DND-41 (cell line): ENCODE measurements at regions not wholly inside any gene's neighbourhood (a gene's known extent, or its start where the extent isn't known, plus 50 kb on each side); places are given as distances from the start of the nearest gene placed in this dataset.

Source experiments
- ATAC-seq: fragments of 200-7000 bp; cut with Tn5 transposase; 3 replicates; pipeline ENCODE4 v1.9.1; 2021; ENCODE audit warnings: low read depth; ENCODE audit not compliant: insufficient read depth
- DNase-seq: peaks from one replicate; pipeline ENCODE4 v3.0.0-alpha.2; 2020
- H2AFZ ChIP-seq: 2 replicates; pipeline ENCODE4 v1.6.0; 2012; ENCODE audit warnings: low read depth, low read length
- H3K27ac ChIP-seq: 2 replicates; pipeline ENCODE4 v1.5.1; 2012; ENCODE audit warnings: low read length, inconsistent platforms
- H3K27me3 ChIP-seq: fragments of 200-600 bp; sonication (generic); 2 replicates; pipeline ENCODE4 v1.6.0; 2012; ENCODE audit warnings: low read length, mild to moderate bottlenecking, inconsistent platforms; ENCODE audit not compliant: insufficient read depth, poor library complexity
- H3K36me3 ChIP-seq: 2 replicates; pipeline ENCODE4 v1.5.1; 2012; ENCODE audit warnings: low read length, inconsistent platforms; ENCODE audit not compliant: insufficient read depth
- H3K4me1 ChIP-seq: 2 replicates; pipeline ENCODE4 v1.5.1; 2012; ENCODE audit warnings: mild to moderate bottlenecking, low read length; ENCODE audit not compliant: insufficient read depth
- H3K4me2 ChIP-seq: 2 replicates; pipeline ENCODE4 v1.6.0; 2012; ENCODE audit warnings: mild to moderate bottlenecking, moderate library complexity, low read length, inconsistent platforms; ENCODE audit not compliant: insufficient read depth
- H3K4me3 ChIP-seq, 2 experiments: fragments of 200-600 bp in 1 of 2; shearing (Covaris generic) in 1 of 2; 2 replicates each; pipeline ENCODE4 v1.5.1; 2012 to 2016; ENCODE audit warnings: inconsistent platforms in 2 of 2, low read length in 2 of 2, mild to moderate bottlenecking in 2 of 2, low read depth in 1 of 2, moderate library complexity in 1 of 2
- H3K79me2 ChIP-seq: 2 replicates; pipeline ENCODE4 v1.6.0; 2012; ENCODE audit warnings: low read length, inconsistent platforms; ENCODE audit not compliant: insufficient read depth
- H3K9ac ChIP-seq: 2 replicates; pipeline ENCODE4 v1.6.0; 2012; ENCODE audit warnings: low read depth, mild to moderate bottlenecking, inconsistent platforms, low read length, moderate library complexity
- H3K9me3 ChIP-seq: 2 replicates; pipeline ENCODE4 v1.5.1; 2012; ENCODE audit warnings: low read length, moderate library complexity, mild to moderate bottlenecking, inconsistent platforms; ENCODE audit not compliant: insufficient read depth, severe bottlenecking
- H4K20me1 ChIP-seq: 2 replicates; pipeline ENCODE4 v1.6.0; 2012; ENCODE audit warnings: low read length; ENCODE audit not compliant: insufficient read depth
- CTCF ChIP-seq: IDR thresholded peaks from 2 replicates; pipeline ENCODE4 v1.5.1; 2012; ENCODE audit warnings: borderline replicate concordance, low read length, moderate library complexity, mild to moderate bottlenecking; ENCODE audit not compliant: poor library complexity, severe bottlenecking; ENCODE audit errors: extremely low read depth
- EZH2 ChIP-seq: IDR thresholded peaks from 3 replicates; pipeline ENCODE4 v1.6.1; 2012; ENCODE audit warnings: borderline replicate concordance, low read depth, mild to moderate bottlenecking, moderate library complexity, low read length, inconsistent platforms; ENCODE audit not compliant: severe bottlenecking

DNA sequence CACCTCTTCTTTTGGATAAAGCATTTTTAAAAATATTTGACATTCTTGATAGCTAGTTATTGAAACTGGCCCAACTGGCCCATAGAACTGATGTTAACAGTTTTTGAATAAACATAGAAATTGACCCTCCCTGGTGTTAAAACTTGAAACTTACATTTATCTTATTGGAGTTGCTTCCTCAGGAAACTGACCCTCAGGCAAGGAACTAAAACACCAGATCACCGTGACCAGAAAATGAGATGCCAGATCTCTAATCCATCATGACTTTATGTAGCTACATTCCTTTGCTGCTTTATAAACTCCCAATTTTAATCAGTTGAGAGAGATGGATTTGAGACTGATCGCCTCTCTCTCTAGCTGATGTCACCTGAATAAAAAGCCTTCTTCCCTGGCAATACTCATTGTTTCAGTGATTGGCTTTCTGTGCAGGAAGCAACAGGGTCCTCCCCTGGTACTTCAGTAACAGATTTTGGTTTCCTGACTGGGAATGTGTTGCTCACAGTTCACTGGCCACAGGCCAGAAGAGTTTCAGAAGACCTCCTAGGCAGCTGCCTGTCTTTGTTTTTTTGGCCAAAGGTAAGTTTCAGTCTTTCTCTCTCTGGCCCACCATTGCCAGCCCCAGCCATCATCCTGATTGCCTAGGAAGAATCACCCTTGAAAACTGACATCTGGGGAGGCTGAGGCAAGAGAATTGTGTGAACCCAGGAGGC lies 212.4 kb downstream of the DTWD2 start:
- TF ChIP-seq CTCF = no peak
- no peak for TF ChIP-seq EZH2
- H3K4me2 ChIP-seq = no peak overlapping the region
- peaks cover 2% of the 10 kb centered on the region for H3K27me3 ChIP-seq
- H3K79me2 ChIP-seq = no peaks in the 10 kb centered on the region
- H4K20me1 ChIP-seq = no peaks in the 10 kb centered on the region
- H2AFZ ChIP-seq = no peak overlapping the region
- ATAC-seq (no peak), DNase-seq (no peak)
- H3K9me3 ChIP-seq = no peaks in the 10 kb centered on the region
- no peak overlapping the region for H3K27ac ChIP-seq
- no peaks in the 10 kb centered on the region for H3K36me3 ChIP-seq
- H3K4me1 ChIP-seq = no peaks in the 10 kb centered on the region
- no peak overlapping the region for H3K4me3 ChIP-seq
- no peak overlapping the region for H3K9ac ChIP-seq

DNA sequence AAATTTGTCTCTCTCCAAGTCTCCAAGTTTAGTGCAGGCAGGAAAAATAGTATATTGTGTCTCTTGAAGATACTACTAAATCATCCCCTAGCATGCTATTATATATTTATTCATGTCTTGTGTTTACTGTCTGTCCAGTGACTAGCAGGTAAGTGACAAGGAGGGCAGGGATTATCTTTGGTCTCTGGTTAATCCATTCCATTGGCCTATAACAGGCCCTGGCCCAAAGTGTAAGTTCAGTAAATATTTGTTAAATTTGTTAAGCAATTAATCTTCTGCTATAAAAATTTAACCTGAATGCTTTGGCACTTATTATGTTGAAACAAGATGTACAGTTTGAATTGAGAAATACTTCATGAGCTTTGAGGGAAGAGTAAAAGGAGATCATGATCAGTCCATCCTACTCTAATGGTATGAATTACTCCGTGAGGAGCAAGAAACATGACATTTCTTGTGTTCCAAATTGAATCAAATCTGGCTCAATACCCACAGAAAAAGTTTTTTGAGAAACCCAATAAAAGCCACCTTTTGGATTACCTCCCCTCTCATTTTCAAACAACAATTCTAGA lies 219.7 kb downstream of the DTWD2 start:
- DNase-seq = no peak
- Histone ChIP-seq H3K27ac (no peak overlapping the region), H4K20me1 (no peaks in the 10 kb centered on the region), H3K4me1 (no peaks in the 10 kb centered on the region), H3K9me3 (no peaks in the 10 kb centered on the region), H3K9ac (no peak overlapping the region), H3K4me2 (no peak overlapping the region), H2AFZ (no peak overlapping the region), H3K4me3 (no peak overlapping the region), H3K36me3 (no peaks in the 10 kb centered on the region), H3K79me2 (no peaks in the 10 kb centered on the region), H3K27me3 (peaks cover 2% of the 10 kb centered on the region)
- TF ChIP-seq CTCF = no peak
- no peak for TF ChIP-seq EZH2
- no peak for ATAC-seq

GRCh38 chr5:118762291-118762690 lies 226.1 kb downstream of the DTWD2 start:
- no peak overlapping the region for H2AFZ ChIP-seq
- H3K4me2 ChIP-seq = no peak overlapping the region
- no peak overlapping the region for H3K27ac ChIP-seq
- TF ChIP-seq CTCF = no peak
- no peak for TF ChIP-seq EZH2
- H3K9ac ChIP-seq = no peak overlapping the region
- no peaks in the 10 kb centered on the region for H4K20me1 ChIP-seq
- H3K9me3 ChIP-seq = no peaks in the 10 kb centered on the region
- no peaks in the 10 kb centered on the region for H3K4me1 ChIP-seq
- no peaks in the 10 kb centered on the region for H3K36me3 ChIP-seq
- ATAC-seq (no peak), DNase-seq (no peak)
- H3K4me3 ChIP-seq = no peak overlapping the region
- H3K79me2 ChIP-seq = no peaks in the 10 kb centered on the region
- no peaks in the 10 kb centered on the region for H3K27me3 ChIP-seq
